ENCODE measurements at regions not wholly inside any gene's neighbourhood (a gene's known extent, or its start where the extent isn't known, plus 50 kb on each side); places are given as distances from the start of the nearest gene placed in this dataset.

GRCh38 chr10:33883881-33884280, 549.4 kb upstream of the NRP1 start:
- FAIRE-seq, result no peak

GRCh38 chr10:33882996-33883395, 548.5 kb upstream of the NRP1 start:
- ATAC-seq, result no peak
- Histone ChIP-seq H3K27ac (no peak overlapping the region), H3K4me3 (no peak overlapping the region), H3K4me1 (no peaks in the 10 kb centered on the region), H3K9me3 (no peaks in the 10 kb centered on the region), H3K36me3 (no peaks in the 10 kb centered on the region), H3K27me3 (no peaks in the 10 kb centered on the region)
- intact Hi-C loops (cut with DNase I), result no loop called here
- DNase-seq, result no peak
- FAIRE-seq, result no peak
- 88 to 90% methylated on average over 1 of the region's 1 CpG for WGBS, 2 donors
- TF ChIP-seq CTCF (IDR thresholded peaks at IDR 0.05), result no peak

More at GRCh38 chr10:33883881-33884280, 549.4 kb upstream of the NRP1 start:
- intact Hi-C loops (cut with DNase I), result no loop called here
- DNase-seq (no peak), ATAC-seq (peak in 3 of 4 donors; percentile 38 to 76 (median 50))
- no peak for TF ChIP-seq CTCF (IDR thresholded peaks at IDR 0.05)
- Histone ChIP-seq H3K27me3 (no peaks in the 10 kb centered on the region), H3K27ac (peak overlapping the region in 2 of 4 donors; percentile 11 to 15), H3K9me3 (no peaks in the 10 kb centered on the region), H3K4me1 (no peaks in the 10 kb centered on the region), H3K4me3 (no peak overlapping the region), H3K36me3 (no peaks in the 10 kb centered on the region)
- 30 to 33% methylated on average over 1 of the region's 1 CpG for WGBS, 2 donors

GRCh38 chr10:33880291-33880690, 545.8 kb upstream of the NRP1 start:
- ATAC-seq (no peak), DNase-seq (no peak), FAIRE-seq (no peak)
- Histone ChIP-seq H3K4me1 (no peaks in the 10 kb centered on the region), H3K4me3 (no peak overlapping the region), H3K36me3 (no peaks in the 10 kb centered on the region), H3K27ac (no peak overlapping the region), H3K27me3 (no peaks in the 10 kb centered on the region), H3K9me3 (no peaks in the 10 kb centered on the region)
- WGBS, 2 donors, result 89 to 90% methylated on average over 5 of the region's 5 CpGs
- intact Hi-C loops (cut with DNase I), result no loop called here
- TF ChIP-seq CTCF (IDR thresholded peaks at IDR 0.05), result no peak

- WGBS, 2 donors, result 86 to 89% methylated on average over 10 of the region's 10 CpGs
- Histone ChIP-seq H3K27ac (no peak overlapping the region), H3K4me3 (no peak overlapping the region), H3K4me1 (no peaks in the 10 kb centered on the region), H3K36me3 (no peaks in the 10 kb centered on the region), H3K9me3 (no peaks in the 10 kb centered on the region), H3K27me3 (no peaks in the 10 kb centered on the region)
- DNase-seq, result no peak
- no peak for FAIRE-seq
- no peak for TF ChIP-seq CTCF (IDR thresholded peaks at IDR 0.05)
- intact Hi-C loops (cut with DNase I), result no loop called here
- no peak for ATAC-seq
Measured at GRCh38 chr10:33878238-33878786, 543.8 kb upstream of the NRP1 start.

- Histone ChIP-seq H3K36me3 (no peaks in the 10 kb centered on the region), H3K27ac (no peak overlapping the region), H3K27me3 (no peaks in the 10 kb centered on the region), H3K4me1 (no peaks in the 10 kb centered on the region), H3K4me3 (no peak overlapping the region), H3K9me3 (no peaks in the 10 kb centered on the region)
- no peak for TF ChIP-seq CTCF (IDR thresholded peaks at IDR 0.05)
- DNase-seq, result no peak
- 74 to 76% methylated on average over 9 of the region's 9 CpGs for WGBS, 2 donors
- ATAC-seq, result peak in 1 of 4 donors; percentile 27
- FAIRE-seq, result no peak
- intact Hi-C loops (cut with DNase I), result no loop called here
Measured at GRCh38 chr10:33876584-33877400, 542.3 kb upstream of the NRP1 start.
